Type B pancreatic cell (in vitro differentiated cells): ENCODE measurements at regions not wholly inside any gene's neighbourhood (a gene's known extent, or its start where the extent isn't known, plus 50 kb on each side); places are given as distances from the start of the nearest gene placed in this dataset.

Source experiments
- DNase-seq: peaks from one replicate; pipeline ENCODE4 v3.0.0; 2021; ENCODE audit warnings: mixed read lengths; ENCODE audit not compliant: unreplicated experiment; ENCODE audit errors: extremely low spot score
- H3K27ac Mint-ChIP-seq: 2 replicates; pipeline ENCODE4 v1.8.0; 2021; ENCODE audit warnings: mild to moderate bottlenecking, mixed read lengths
- H3K27me3 Mint-ChIP-seq: 2 replicates; pipeline ENCODE4 v1.8.0; 2021; ENCODE audit warnings: mixed read lengths
- H3K36me3 Mint-ChIP-seq: 2 replicates; pipeline ENCODE4 v1.8.0; 2021; ENCODE audit warnings: mixed read lengths
- H3K4me1 Mint-ChIP-seq: one replicate; pipeline ENCODE4 v1.8.0; 2021; ENCODE audit warnings: mixed read lengths; ENCODE audit not compliant: unreplicated experiment
- H3K4me3 Mint-ChIP-seq: 2 replicates; pipeline ENCODE4 v1.8.0; 2021; ENCODE audit warnings: mild to moderate bottlenecking, mixed read lengths
- H3K9me3 Mint-ChIP-seq: 2 replicates; pipeline ENCODE4 v1.8.0; 2021; ENCODE audit warnings: mixed read lengths
- TF ChIP-seq, protein P1 (sequence below): fragments of 200-600 bp; sonication (generic); conservative IDR thresholded peaks from 2 replicates; pipeline ENCODE4 v1.5.0; 2021; ENCODE audit warnings: antibody characterized with exemption, mild to moderate bottlenecking

- DNase-seq: no peak
- Mint-ChIP-seq H3K27me3 (peaks cover 9% of the 10 kb centered on the region), H3K27ac (no peak overlapping the region), H3K4me3 (no peak overlapping the region), H3K36me3 (no peaks in the 10 kb centered on the region), H3K9me3 (no peaks in the 10 kb centered on the region), H3K4me1 (peaks cover 9% of the 10 kb centered on the region)
- TF ChIP-seq, protein P1, sequence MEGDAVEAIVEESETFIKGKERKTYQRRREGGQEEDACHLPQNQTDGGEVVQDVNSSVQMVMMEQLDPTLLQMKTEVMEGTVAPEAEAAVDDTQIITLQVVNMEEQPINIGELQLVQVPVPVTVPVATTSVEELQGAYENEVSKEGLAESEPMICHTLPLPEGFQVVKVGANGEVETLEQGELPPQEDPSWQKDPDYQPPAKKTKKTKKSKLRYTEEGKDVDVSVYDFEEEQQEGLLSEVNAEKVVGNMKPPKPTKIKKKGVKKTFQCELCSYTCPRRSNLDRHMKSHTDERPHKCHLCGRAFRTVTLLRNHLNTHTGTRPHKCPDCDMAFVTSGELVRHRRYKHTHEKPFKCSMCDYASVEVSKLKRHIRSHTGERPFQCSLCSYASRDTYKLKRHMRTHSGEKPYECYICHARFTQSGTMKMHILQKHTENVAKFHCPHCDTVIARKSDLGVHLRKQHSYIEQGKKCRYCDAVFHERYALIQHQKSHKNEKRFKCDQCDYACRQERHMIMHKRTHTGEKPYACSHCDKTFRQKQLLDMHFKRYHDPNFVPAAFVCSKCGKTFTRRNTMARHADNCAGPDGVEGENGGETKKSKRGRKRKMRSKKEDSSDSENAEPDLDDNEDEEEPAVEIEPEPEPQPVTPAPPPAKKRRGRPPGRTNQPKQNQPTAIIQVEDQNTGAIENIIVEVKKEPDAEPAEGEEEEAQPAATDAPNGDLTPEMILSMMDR: no peak
Observed at GRCh38 chr12:31227401-31227981, 98.5 kb downstream of the SINHCAF start.

DNA sequence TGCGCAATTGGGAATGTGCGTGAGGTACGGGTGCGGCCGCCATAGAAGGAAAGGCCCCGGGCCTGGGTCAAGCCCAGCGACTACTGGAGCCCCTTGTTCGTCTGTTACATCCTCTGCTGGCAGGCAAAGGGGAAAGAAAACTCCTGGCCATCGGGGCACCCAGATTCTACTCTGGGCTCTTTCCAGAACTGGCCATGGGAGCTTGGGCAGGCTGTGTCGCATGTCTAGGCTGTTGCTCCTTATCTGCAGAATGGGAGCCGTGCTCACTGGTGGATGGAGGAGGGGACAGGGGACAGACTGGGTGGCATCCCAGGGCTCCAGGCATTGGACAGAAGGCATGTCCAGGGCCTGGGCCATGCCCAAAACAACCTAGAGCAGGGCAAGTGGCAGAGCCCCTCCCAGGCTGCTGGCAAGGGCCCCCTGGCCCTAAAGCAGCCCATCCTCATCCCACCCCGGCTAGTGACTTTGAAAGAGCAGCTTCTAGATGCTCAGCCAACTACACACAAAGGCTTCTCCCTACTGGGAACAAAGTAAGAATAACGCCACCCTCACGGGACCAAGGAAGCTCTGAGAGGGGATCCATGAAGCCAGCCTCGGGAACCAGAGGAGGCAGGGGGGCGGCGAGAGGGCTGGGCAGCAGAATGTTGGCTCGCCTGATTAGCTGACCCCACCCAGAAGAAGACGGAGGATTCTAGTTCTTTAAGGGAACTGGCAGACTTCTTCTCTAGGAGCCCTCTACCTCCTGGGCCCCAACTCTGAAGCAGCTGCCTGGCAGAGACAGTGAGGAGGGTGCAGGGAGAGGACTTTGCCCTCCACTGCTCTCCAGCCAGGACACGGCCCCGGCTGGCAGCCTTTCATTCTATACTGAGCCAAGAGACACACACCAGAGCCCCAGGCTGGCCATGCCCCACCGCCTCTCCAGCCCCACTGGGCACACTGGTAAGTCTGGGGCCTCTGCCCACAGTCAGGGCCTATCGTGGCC lies 96.8 kb downstream of the SINHCAF start:
- Mint-ChIP-seq H3K4me1 (peaks cover 9% of the 10 kb centered on the region), H3K9me3 (no peaks in the 10 kb centered on the region), H3K27ac (peak overlapping the region; percentile 46), H3K36me3 (no peaks in the 10 kb centered on the region), H3K27me3 (peaks cover 9% of the 10 kb centered on the region), H3K4me3 (no peak overlapping the region)
- no peak for DNase-seq
- TF ChIP-seq, protein P1: no peak

DNA sequence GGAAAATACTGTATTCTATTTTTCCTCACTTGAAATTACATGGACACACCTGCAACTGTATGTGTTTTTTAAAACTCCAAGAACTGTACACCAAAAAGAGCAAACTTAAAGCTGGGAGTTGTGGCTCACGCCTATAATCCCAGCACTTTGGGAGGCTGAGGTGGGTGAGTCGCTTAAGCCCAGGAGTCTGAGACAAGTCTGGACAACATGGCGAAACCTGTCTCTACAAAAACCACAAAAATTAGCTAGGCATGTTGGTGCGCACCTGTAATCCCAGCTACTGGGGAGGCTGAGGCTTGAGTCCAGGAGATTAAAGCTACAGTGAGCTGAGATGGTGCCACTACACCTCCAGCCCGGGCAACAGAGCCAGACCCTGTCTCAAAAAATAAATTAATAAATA lies 95.9 kb downstream of the SINHCAF start:
- Mint-ChIP-seq H3K36me3 (no peaks in the 10 kb centered on the region), H3K27ac (peak overlapping the region; percentile 46), H3K9me3 (no peaks in the 10 kb centered on the region), H3K4me3 (no peak overlapping the region), H3K27me3 (peaks cover 9% of the 10 kb centered on the region), H3K4me1 (peaks cover 7% of the 10 kb centered on the region)
- no peak for DNase-seq
- TF ChIP-seq, protein P1: no peak
